SU-DHL-6 (cell line): ENCODE measurements at regions not wholly inside any gene's neighbourhood (a gene's known extent, or its start where the extent isn't known, plus 50 kb on each side); places are given as distances from the start of the nearest gene placed in this dataset.
A peak's percentile ranks its signal among the peaks of the same experiment; 100 is the strongest.

Experiments
- H2AFZ ChIP-seq: fragments of 200-600 bp; sonication (generic); 2 replicates; pipeline ENCODE4 v1.6.1; 2014; ENCODE audit warnings: low read depth, mild to moderate bottlenecking, moderate library complexity, mixed read lengths, antibody characterized with exemption, low read length; ENCODE audit not compliant: severe bottlenecking
- H3F3A ChIP-seq: fragments of 200-600 bp; shearing (Covaris generic); 2 replicates; pipeline ENCODE4 v1.6.0; 2016; ENCODE audit warnings: antibody characterized with exemption, mild to moderate bottlenecking; ENCODE audit not compliant: insufficient read depth
- H3K27ac ChIP-seq: fragments of 200-600 bp; sonication (generic); 2 replicates; pipeline ENCODE4 v1.5.1; 2016; ENCODE audit warnings: low read depth, mild to moderate bottlenecking, low read length, moderate library complexity, mixed read lengths
- H3K27me3 ChIP-seq: fragments of 200-600 bp; sonication (generic), shearing (Covaris generic); 2 replicates; pipeline ENCODE4 v1.6.0; 2014; ENCODE audit warnings: mild to moderate bottlenecking, low read length
- H3K36me3 ChIP-seq: fragments of 200-600 bp; sonication (generic); 2 replicates; pipeline ENCODE4 v1.6.1; 2014; ENCODE audit warnings: mild to moderate bottlenecking, low read length, mixed read lengths
- H3K4me2 ChIP-seq: fragments of 300-600, 200-600 bp; shearing (Covaris generic), sonication (generic); 2 replicates; pipeline ENCODE4 v1.6.0; 2014; ENCODE audit warnings: low read length, low read depth, mild to moderate bottlenecking; ENCODE audit not compliant: poor library complexity, severe bottlenecking
- H3K4me3 ChIP-seq: fragments of 200-600 bp; sonication (generic); 2 replicates; pipeline ENCODE4 v1.5.1; 2014; ENCODE audit warnings: antibody characterized with exemption, low read length, mild to moderate bottlenecking, mixed read lengths; ENCODE audit not compliant: insufficient read depth, poor library complexity, severe bottlenecking
- H3K79me2 ChIP-seq: fragments of 200-600 bp; sonication (generic); 2 replicates; pipeline ENCODE4 v1.6.1; 2014; ENCODE audit warnings: mild to moderate bottlenecking, low read length, moderate library complexity; ENCODE audit not compliant: insufficient read depth
- H3K9ac ChIP-seq: fragments of 200-600 bp; sonication (generic); 2 replicates; pipeline ENCODE4 v1.7.0; 2014; ENCODE audit warnings: mild to moderate bottlenecking, low read length
- H3K9me2 ChIP-seq: fragments of 200-600 bp; sonication (generic); replicated peaks from 2 replicates; pipeline ENCODE4 v1.6.1; 2014; ENCODE audit warnings: low read length; ENCODE audit not compliant: insufficient read depth
- H3K9me3 ChIP-seq: fragments of 200-600 bp; sonication (generic); 2 replicates; pipeline ENCODE4 v1.6.1; 2014; ENCODE audit warnings: low read length, mixed read lengths; ENCODE audit not compliant: insufficient read depth
- H4K20me1 ChIP-seq: fragments of 200-600 bp; sonication (generic); 2 replicates; pipeline ENCODE4 v1.6.1; 2014; ENCODE audit warnings: low read depth, mild to moderate bottlenecking, antibody characterized with exemption, low read length, moderate library complexity, mixed read lengths
- EZH2phosphoT487 ChIP-seq: fragments of 200-600 bp; sonication (generic), shearing (Covaris generic); conservative IDR thresholded peaks from 2 replicates; pipeline ENCODE4 v1.6.1; 2018; ENCODE audit warnings: mild to moderate bottlenecking, antibody characterized with exemption, low read length, moderate library complexity, mixed read lengths
- TF ChIP-seq, protein P1 (sequence below): fragments of 200-600 bp; sonication (generic); IDR thresholded peaks from one replicate; pipeline ENCODE4 v1.5.1; 2017; ENCODE audit warnings: antibody characterized with exemption, mild to moderate bottlenecking, low read length, moderate library complexity; ENCODE audit not compliant: insufficient read depth, poor library complexity, severe bottlenecking

DNA sequence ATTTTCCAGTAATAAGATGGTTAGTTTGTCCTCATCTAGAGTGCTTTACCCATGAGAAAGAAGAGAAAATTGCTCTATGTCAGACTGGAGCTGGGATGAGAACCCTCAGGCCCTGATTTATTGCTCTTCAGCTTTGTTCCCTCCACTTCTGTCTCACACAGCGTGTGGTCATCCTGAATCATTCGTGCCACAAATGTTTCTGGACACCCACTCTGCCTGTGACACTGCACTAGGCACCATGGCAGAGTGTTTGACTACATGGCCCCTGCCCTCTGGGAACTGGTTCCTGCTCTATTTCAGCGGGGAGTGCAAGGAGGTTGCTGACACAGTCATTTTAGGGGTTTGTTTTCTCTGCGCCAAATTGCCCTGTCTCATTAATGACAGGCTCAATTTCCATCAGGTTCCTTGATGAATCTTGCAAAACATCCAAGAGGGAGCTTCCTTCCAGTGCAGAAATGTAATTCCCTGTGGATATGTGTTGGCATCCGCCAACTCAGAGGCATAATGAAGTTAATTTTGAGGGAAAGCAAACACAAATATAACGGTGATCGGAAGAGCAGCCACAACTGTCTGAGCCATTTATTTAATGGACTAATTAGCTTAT, 207.5 kb downstream of the CLIC5 start:
- Histone ChIP-seq H3F3A (no peaks in the 10 kb centered on the region), H3K27me3 (no peaks in the 10 kb centered on the region), H3K9ac (no peak overlapping the region), H3K27ac (0 out of 2 replicates have a peak overlapping the region, but pooled peaks have one; percentile 0), H3K36me3 (no peaks in the 10 kb centered on the region), H3K4me2 (peak overlapping the region; percentile 37), H3K9me3 (no peaks in the 10 kb centered on the region), H2AFZ (no peak overlapping the region), H4K20me1 (no peaks in the 10 kb centered on the region), H3K79me2 (no peaks in the 10 kb centered on the region), H3K4me3 (no peak overlapping the region), H3K9me2 (no peaks in the 10 kb centered on the region)
- TF ChIP-seq EZH2phosphoT487: 0 out of 2 replicates have a peak, but pooled peaks have one; percentile 39
- TF ChIP-seq, protein P1, sequence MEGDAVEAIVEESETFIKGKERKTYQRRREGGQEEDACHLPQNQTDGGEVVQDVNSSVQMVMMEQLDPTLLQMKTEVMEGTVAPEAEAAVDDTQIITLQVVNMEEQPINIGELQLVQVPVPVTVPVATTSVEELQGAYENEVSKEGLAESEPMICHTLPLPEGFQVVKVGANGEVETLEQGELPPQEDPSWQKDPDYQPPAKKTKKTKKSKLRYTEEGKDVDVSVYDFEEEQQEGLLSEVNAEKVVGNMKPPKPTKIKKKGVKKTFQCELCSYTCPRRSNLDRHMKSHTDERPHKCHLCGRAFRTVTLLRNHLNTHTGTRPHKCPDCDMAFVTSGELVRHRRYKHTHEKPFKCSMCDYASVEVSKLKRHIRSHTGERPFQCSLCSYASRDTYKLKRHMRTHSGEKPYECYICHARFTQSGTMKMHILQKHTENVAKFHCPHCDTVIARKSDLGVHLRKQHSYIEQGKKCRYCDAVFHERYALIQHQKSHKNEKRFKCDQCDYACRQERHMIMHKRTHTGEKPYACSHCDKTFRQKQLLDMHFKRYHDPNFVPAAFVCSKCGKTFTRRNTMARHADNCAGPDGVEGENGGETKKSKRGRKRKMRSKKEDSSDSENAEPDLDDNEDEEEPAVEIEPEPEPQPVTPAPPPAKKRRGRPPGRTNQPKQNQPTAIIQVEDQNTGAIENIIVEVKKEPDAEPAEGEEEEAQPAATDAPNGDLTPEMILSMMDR: no peak

DNA sequence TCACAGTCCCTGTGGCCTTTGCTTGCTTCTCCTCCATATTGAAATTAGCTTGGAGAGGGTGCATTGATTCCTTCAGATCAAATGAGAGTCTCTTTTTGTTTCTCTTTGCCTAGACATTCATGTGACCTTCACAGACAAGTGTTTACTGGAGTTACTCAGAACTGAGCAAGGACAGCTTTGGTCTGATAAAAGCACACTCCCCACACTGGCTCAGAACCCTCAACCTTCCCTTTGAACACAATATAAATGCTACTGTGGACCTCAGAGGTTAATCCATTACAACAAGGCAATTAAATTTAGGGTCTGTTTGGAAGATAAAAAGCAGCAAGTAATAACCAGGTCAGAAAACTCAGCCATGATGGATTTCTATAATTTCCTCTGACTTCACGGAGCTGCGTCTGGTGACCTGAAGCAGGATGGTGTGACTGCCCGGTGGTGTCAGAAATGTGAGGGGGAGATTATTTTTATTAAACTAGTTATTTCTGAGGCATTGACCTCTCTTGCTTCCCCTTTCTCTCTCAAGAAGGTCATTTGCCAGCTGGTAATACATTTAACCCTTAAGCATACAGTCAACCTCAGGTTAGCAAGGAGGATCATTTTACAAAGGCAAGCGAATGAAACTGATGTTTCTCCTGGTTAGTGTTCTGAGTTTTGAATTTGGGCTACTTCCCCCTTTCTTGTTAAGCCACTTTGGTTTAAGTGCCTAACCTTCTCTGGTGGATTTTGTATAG, 208.2 kb downstream of the CLIC5 start:
- Histone ChIP-seq H3K27me3 (no peaks in the 10 kb centered on the region), H3K4me3 (no peak overlapping the region), H3K9me3 (no peaks in the 10 kb centered on the region), H4K20me1 (no peaks in the 10 kb centered on the region), H2AFZ (no peak overlapping the region), H3F3A (no peaks in the 10 kb centered on the region), H3K79me2 (no peaks in the 10 kb centered on the region), H3K4me2 (peak overlapping the region; percentile 11), H3K36me3 (no peaks in the 10 kb centered on the region), H3K9me2 (no peaks in the 10 kb centered on the region), H3K9ac (no peak overlapping the region), H3K27ac (0 out of 2 replicates have a peak overlapping the region, but pooled peaks have one; percentile 0)
- TF ChIP-seq, protein P1: no peak
- TF ChIP-seq EZH2phosphoT487: no peak

DNA sequence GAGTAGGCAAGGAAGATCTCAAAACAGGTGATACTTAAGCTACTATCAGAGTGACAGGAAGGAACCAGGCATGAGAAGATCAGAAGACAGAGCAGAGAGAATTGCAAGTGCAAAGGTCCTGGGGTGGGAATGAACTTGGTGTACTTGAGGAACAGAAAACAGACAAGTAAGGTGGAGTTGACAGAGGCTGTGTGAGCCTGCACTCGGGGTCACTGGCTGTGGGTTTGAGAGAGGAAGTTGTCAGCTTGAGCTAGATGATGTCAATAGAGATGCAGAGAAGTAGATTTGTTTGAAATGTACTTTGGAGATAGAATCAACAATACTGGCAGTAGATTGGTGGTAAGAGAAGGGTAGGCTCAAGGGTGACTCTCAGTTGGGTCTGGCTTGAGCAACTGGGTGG, 209.5 kb downstream of the CLIC5 start:
- H3K79me2 ChIP-seq: no peaks in the 10 kb centered on the region
- H3K4me2 ChIP-seq: no peak overlapping the region

More for the DNA sequence above, 209.5 kb downstream of the CLIC5 start:
- H3K9me3 ChIP-seq: no peaks in the 10 kb centered on the region
- H4K20me1 ChIP-seq: no peaks in the 10 kb centered on the region
- TF ChIP-seq, protein P1: no peak
- no peak for TF ChIP-seq EZH2phosphoT487
- no peaks in the 10 kb centered on the region for H3K9me2 ChIP-seq
- no peak overlapping the region for H3K9ac ChIP-seq
- H3K27me3 ChIP-seq: no peaks in the 10 kb centered on the region
- H3K27ac ChIP-seq: no peak overlapping the region
- no peaks in the 10 kb centered on the region for H3K36me3 ChIP-seq
- H2AFZ ChIP-seq: no peak overlapping the region
- no peaks in the 10 kb centered on the region for H3F3A ChIP-seq
- H3K4me3 ChIP-seq: no peak overlapping the region
